Endothelial cell of umbilical vein (primary cell): ENCODE measurements at regions not wholly inside any gene's neighbourhood (a gene's known extent, or its start where the extent isn't known, plus 50 kb on each side); places are given as distances from the start of the nearest gene placed in this dataset.

Source experiments
- EZH2 ChIP-seq: IDR thresholded peaks from 2 replicates; pipeline ENCODE4 v1.6.1; 2012; ENCODE audit warnings: borderline replicate concordance, low read depth, mild to moderate bottlenecking, moderate library complexity, low read length, inconsistent platforms; ENCODE audit not compliant: severe bottlenecking
- FOS ChIP-seq: IDR thresholded peaks from 2 replicates; pipeline ENCODE4 v1.6.1; 2011; ENCODE audit warnings: mild to moderate bottlenecking, low read length, moderate library complexity, borderline replicate concordance; ENCODE audit not compliant: insufficient read depth
- GATA2 ChIP-seq: IDR thresholded peaks from 2 replicates; pipeline ENCODE4 v1.7.0; 2011; ENCODE audit warnings: low read depth, mild to moderate bottlenecking, moderate library complexity, mixed read lengths, low read length; ENCODE audit not compliant: insufficient read length, insufficient read depth
- JUN ChIP-seq: IDR thresholded peaks from 2 replicates; pipeline ENCODE4 v1.6.1; 2011; ENCODE audit warnings: borderline replicate concordance, low read depth; ENCODE audit not compliant: insufficient read length, insufficient read depth
- MAX ChIP-seq: IDR thresholded peaks from 2 replicates; pipeline ENCODE4 v1.6.1; 2011; ENCODE audit not compliant: insufficient read depth, insufficient read length
- MYC ChIP-seq: IDR thresholded peaks from one replicate; pipeline ENCODE4 v1.6.1; 2011; ENCODE audit warnings: mild to moderate bottlenecking, low read depth, low read length
- POLR2A ChIP-seq: IDR thresholded peaks from 2 replicates; pipeline ENCODE4 v1.6.1; 2012; ENCODE audit warnings: low read depth, mild to moderate bottlenecking, control low read depth, low read length
- POLR2AphosphoS5 ChIP-seq: IDR thresholded peaks from 2 replicates; pipeline ENCODE4 v1.6.1; 2012; ENCODE audit warnings: low read depth, mild to moderate bottlenecking, control low read depth, low read length, moderate library complexity; ENCODE audit not compliant: insufficient read depth
- TF ChIP-seq, protein P1 (sequence below), 2 donors: IDR thresholded peaks; 1 replicate in 1 of 2; 2 replicates in 1 of 2; pipeline ENCODE4 v1.5.1; 2011; ENCODE audit warnings: low read length in 2 of 2, mild to moderate bottlenecking in 2 of 2, moderate library complexity in 2 of 2, control low read depth in 1 of 2, inconsistent platforms in 1 of 2, low read depth in 1 of 2; ENCODE audit not compliant: insufficient read depth in 1 of 2; ENCODE audit errors: extremely low read depth in 1 of 2

DNA sequence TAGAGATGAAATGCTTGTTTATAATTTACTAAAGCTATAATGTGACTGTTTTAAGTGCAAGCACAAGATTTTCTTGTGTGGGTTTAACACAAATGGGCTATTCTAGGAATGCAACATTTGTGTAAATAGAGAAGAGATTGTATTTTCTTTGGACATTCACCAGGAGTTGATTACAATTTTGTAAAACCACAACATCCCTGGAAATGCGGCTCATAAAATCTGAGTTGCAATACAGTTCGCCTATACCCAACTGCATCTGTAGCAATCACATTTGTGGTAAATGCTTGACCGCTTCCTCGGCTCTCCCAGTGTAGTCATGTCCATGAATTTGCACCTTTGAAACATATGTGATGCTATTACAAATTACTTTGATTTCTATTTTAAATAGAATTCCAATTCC is 348.7 kb upstream of the CDH20 start:
- TF ChIP-seq, protein P1, sequence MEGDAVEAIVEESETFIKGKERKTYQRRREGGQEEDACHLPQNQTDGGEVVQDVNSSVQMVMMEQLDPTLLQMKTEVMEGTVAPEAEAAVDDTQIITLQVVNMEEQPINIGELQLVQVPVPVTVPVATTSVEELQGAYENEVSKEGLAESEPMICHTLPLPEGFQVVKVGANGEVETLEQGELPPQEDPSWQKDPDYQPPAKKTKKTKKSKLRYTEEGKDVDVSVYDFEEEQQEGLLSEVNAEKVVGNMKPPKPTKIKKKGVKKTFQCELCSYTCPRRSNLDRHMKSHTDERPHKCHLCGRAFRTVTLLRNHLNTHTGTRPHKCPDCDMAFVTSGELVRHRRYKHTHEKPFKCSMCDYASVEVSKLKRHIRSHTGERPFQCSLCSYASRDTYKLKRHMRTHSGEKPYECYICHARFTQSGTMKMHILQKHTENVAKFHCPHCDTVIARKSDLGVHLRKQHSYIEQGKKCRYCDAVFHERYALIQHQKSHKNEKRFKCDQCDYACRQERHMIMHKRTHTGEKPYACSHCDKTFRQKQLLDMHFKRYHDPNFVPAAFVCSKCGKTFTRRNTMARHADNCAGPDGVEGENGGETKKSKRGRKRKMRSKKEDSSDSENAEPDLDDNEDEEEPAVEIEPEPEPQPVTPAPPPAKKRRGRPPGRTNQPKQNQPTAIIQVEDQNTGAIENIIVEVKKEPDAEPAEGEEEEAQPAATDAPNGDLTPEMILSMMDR (IDR thresholded peaks at IDR 0.05; ENCODE audit: extremely low read depth in 1 of 2, insufficient read depth in 1 of 2, low read depth in 1 of 2, low read length in 2 of 2): no peak
- TF ChIP-seq POLR2A: no peak
- TF ChIP-seq EZH2: no peak
- TF ChIP-seq GATA2: no peak
- no peak for TF ChIP-seq POLR2AphosphoS5
- TF ChIP-seq FOS: no peak
- no peak for TF ChIP-seq MYC
- TF ChIP-seq JUN: no peak
- TF ChIP-seq MAX: no peak
